HepG2 (cell line): ENCODE measurements at regions not wholly inside any gene's neighbourhood (a gene's known extent, or its start where the extent isn't known, plus 50 kb on each side); places are given as distances from the start of the nearest gene placed in this dataset.

Source experiments
- ATAC-seq: fragments of 200-7000 bp; cut with Tn5 transposase; 3 replicates; pipeline ENCODE4 v1.9.1; 2020; ENCODE audit warnings: mild to moderate bottlenecking, moderate library complexity
- BruUV-seq: library from RNA; stranded (reverse); fragments of 400-500 nt; replicated peaks from 2 replicates; lab custom pipeline; 2021; lab: Mats Ljungman, UMichigan
- CTCF ChIA-PET: fragments of 300-600 bp; formaldehyde crosslinking; extraction: SDS; loops from one replicate; lab custom pipeline; 2021; ENCODE audit warnings: low total read pairs, inconsistent platforms, low intra/inter-chr PET ratio; lab: Yijun Ruan, JAX
- POLR2A ChIA-PET: fragments of 350-600 bp; sonication (Branson Sonifier 250); formaldehyde crosslinking; loops from one replicate; lab custom pipeline; 2020; ENCODE audit warnings: antibody characterized with exemption, inconsistent platforms; lab: Yijun Ruan, JAX
- DNase-seq: peaks from one replicate; pipeline ENCODE4 v3.0.0-alpha.2; 2015; ENCODE audit warnings: low spot score
- FAIRE-seq: peaks from 3 replicates; lab custom pipeline; 2011; peaks lifted over from hg19 to GRCh38; lab: Jason Lieb, UNC
- H2AFZ ChIP-seq: one replicate; pipeline ENCODE4 v1.6.1; 2011; ENCODE audit warnings: low read length, inconsistent platforms
- H3K27ac ChIP-seq: fragments of 300-600 bp; 3 replicates; pipeline ENCODE4 v1.8.0; 2011; ENCODE audit warnings: mixed run types, mild to moderate bottlenecking, mixed read lengths, low read length, inconsistent platforms; ENCODE audit not compliant: insufficient read depth; ENCODE audit errors: extremely low read length
- H3K27me3 ChIP-seq, 2 experiments: fragments of 200-600 bp in 1 of 2; 2 replicates in 1 of 2; 3 replicates in 1 of 2; pipeline versions ENCODE4 v1.6.0 to v1.8.0; 2011; ENCODE audit warnings: low read length in 2 of 2, mild to moderate bottlenecking in 2 of 2, moderate library complexity in 2 of 2, inconsistent platforms in 1 of 2; ENCODE audit not compliant: insufficient read depth in 2 of 2, control insufficient read depth in 1 of 2
- H3K36me3 ChIP-seq, 2 experiments: fragments of 200-600 bp in 1 of 2; replicated peaks in 1 of 2; 2 replicates in 1 of 2; 3 replicates in 1 of 2; pipeline versions ENCODE4 v1.5.1 to v1.8.0; 2011; ENCODE audit warnings: low read length in 2 of 2, inconsistent platforms in 1 of 2; ENCODE audit not compliant: insufficient read depth in 2 of 2, control insufficient read depth in 1 of 2
- H3K4me1 ChIP-seq: 2 replicates; pipeline ENCODE4 v1.5.1; 2012; ENCODE audit warnings: low read length, inconsistent platforms; ENCODE audit not compliant: insufficient read depth
- H3K4me2 ChIP-seq: 2 replicates; pipeline ENCODE4 v1.6.0; 2011; ENCODE audit warnings: low read depth, low read length, inconsistent platforms
- H3K4me3 ChIP-seq, 3 experiments: fragments of 200-600 bp in 1 of 3; sonication (generic), shearing (Covaris generic) in 1 of 3; replicated peaks in 1 of 3; 2 replicates each; pipeline ENCODE4 v1.5.1; 2011 to 2016; ENCODE audit warnings: low read length in 3 of 3, inconsistent platforms in 2 of 3, low read depth in 2 of 3, mild to moderate bottlenecking in 2 of 3, control low read depth in 1 of 3, mixed read lengths in 1 of 3; ENCODE audit not compliant: insufficient read depth in 1 of 3
- H3K79me2 ChIP-seq: one replicate; pipeline ENCODE4 v1.6.1; 2011; ENCODE audit warnings: low read length, inconsistent platforms; ENCODE audit not compliant: insufficient read depth
- H3K9ac ChIP-seq: 2 replicates; pipeline ENCODE4 v1.6.0; 2011; ENCODE audit warnings: mild to moderate bottlenecking, low read depth, low read length, inconsistent platforms; ENCODE audit not compliant: insufficient read depth
- H3K9me3 ChIP-seq: 2 replicates; pipeline ENCODE4 v1.5.1; 2012; ENCODE audit warnings: mild to moderate bottlenecking, low read length
- H4K20me1 ChIP-seq: 2 replicates; pipeline ENCODE4 v1.6.0; 2011; ENCODE audit warnings: inconsistent platforms, mild to moderate bottlenecking, low read length, moderate library complexity; ENCODE audit not compliant: insufficient read depth
- ATM ChIP-seq: fragments of 450-650 bp; IDR thresholded peaks from 2 replicates; pipeline ENCODE4 v1.7.1; 2017; ENCODE audit warnings: mild to moderate bottlenecking, borderline replicate concordance
- CCDC6 ChIP-seq: sonication (generic); formaldehyde crosslinking; IDR thresholded peaks from 2 replicates; pipeline ENCODE4 v1.8.1; 2022; ENCODE audit warnings: mild to moderate bottlenecking, missing genetic modification reagents, moderate library complexity
- EHMT2 ChIP-seq: fragments of 200-600 bp; sonication (generic); IDR thresholded peaks from 2 replicates; pipeline ENCODE4 v1.7.0; 2017; ENCODE audit warnings: antibody characterized with exemption, low read depth, low read length, borderline replicate concordance
- ESRRA ChIP-seq: sonication (generic); formaldehyde crosslinking; IDR thresholded peaks from 2 replicates; pipeline ENCODE4 v1.5.1; 2020; ENCODE audit warnings: mild to moderate bottlenecking, low read depth, missing genetic modification reagents
- FOSL2 ChIP-seq: sonication (generic); formaldehyde crosslinking; IDR thresholded peaks from 2 replicates; pipeline ENCODE4 v1.4.0; 2020; ENCODE audit warnings: missing genetic modification reagents
- HNRNPK ChIP-seq: fragments of 200-400 bp; formaldehyde crosslinking; IDR thresholded peaks from 2 replicates; pipeline ENCODE4 v1.6.1; 2018; ENCODE audit warnings: low read length, low read depth, moderate library complexity, mild to moderate bottlenecking; ENCODE audit not compliant: poor library complexity, severe bottlenecking
- ZBTB21 ChIP-seq: sonication (generic); formaldehyde crosslinking; IDR thresholded peaks from 2 replicates; pipeline ENCODE4 v1.4.0; 2020; ENCODE audit warnings: missing genetic modification reagents
- ZFP36L2 ChIP-seq: sonication (generic); formaldehyde crosslinking; IDR thresholded peaks from 2 replicates; pipeline ENCODE4 v1.4.0; 2020; ENCODE audit warnings: missing genetic modification reagents
- ZFP82 ChIP-seq: sonication (generic); formaldehyde crosslinking; IDR thresholded peaks from 2 replicates; pipeline ENCODE4 v1.5.1; 2020; ENCODE audit warnings: mild to moderate bottlenecking, missing genetic modification reagents, borderline replicate concordance
- ZNF264 ChIP-seq: sonication (generic); formaldehyde crosslinking; IDR thresholded peaks from 2 replicates; pipeline ENCODE4 v1.4.0; 2020; ENCODE audit warnings: missing genetic modification reagents
- ZSCAN12 ChIP-seq: sonication (generic); formaldehyde crosslinking; IDR thresholded peaks from 2 replicates; pipeline ENCODE4 v1.9.0; 2021; ENCODE audit warnings: mild to moderate bottlenecking, missing genetic modification reagents
- WGBS: methylation state at CpG from one replicate; pipeline ENCODE4 v1.1.6; 2017; ENCODE audit warnings: low lambda C conversion rate; 5-methylcytosine and 5-hydroxymethylcytosine counted together
- in situ Hi-C: cut with HindIII; loops from 2 replicates; pipeline ENCODE4 v1.10.0; 2017; ENCODE audit warnings: low pct_unique_long_range_greater_than_20kb; ENCODE audit not compliant: extremely low pct_ligation_motif_present
- intact Hi-C: fragments of 100-400 bp; cut with micrococcal nuclease; formaldehyde crosslinking; loops from one replicate; pipeline ENCODE4 v1.10.0; 2022; ENCODE audit not compliant: unreplicated experiment
- TF ChIP-seq, protein P1 (sequence below), 2 experiments: sonication (generic) in 1 of 2; formaldehyde crosslinking in 1 of 2; IDR thresholded peaks; 2 replicates each; pipeline versions ENCODE4 v1.5.1 to v1.6.1; 2011 to 2020; ENCODE audit warnings: borderline replicate concordance in 1 of 2, low read depth in 1 of 2, low read length in 1 of 2, mild to moderate bottlenecking in 1 of 2, missing genetic modification reagents in 1 of 2, moderate library complexity in 1 of 2
- TF ChIP-seq, protein P2 (sequence below): sonication (generic); formaldehyde crosslinking; IDR thresholded peaks from 2 replicates; pipeline ENCODE4 v1.8.0; 2022; ENCODE audit warnings: missing genetic modification reagents, mild to moderate bottlenecking, inconsistent platforms, borderline replicate concordance
- TF ChIP-seq, protein P3 (sequence below): sonication (generic); formaldehyde crosslinking; IDR thresholded peaks from 2 replicates; pipeline ENCODE4 v1.8.1; 2023; ENCODE audit warnings: mild to moderate bottlenecking, missing genetic modification reagents
- TF ChIP-seq, protein P4 (sequence below): IDR thresholded peaks from 2 replicates; pipeline ENCODE4 v1.6.1; 2018; ENCODE audit warnings: missing genetic modification reagents
- TF ChIP-seq, protein P5 (sequence below): IDR thresholded peaks from 2 replicates; pipeline ENCODE4 v1.6.1; 2016; ENCODE audit warnings: missing compliant biosample characterization, missing genetic modification reagents, borderline replicate concordance

DNA sequence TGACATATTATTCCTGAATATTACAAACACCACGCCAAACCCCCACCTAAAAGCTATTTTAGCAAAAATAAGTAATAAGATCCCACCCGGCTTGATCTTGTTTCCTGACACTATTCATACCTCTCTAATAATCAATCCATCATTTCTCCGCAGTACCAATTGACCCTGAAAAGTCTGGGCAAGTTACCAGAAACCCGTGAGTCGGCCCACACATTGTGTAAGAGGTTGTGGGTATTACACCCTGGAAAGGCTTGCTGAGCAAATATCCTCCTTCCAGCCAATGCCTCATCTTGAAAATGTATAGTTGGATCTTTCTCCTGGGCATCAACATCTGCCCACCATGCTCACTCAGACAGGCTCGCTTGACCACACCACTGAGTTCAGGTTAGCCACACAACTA, 451.0 kb downstream of the TTLL7 start:
- H3K79me2 ChIP-seq: no peaks in the 10 kb centered on the region
- no TSS peak for BruUV-seq
- in situ Hi-C loops: no loop called here
- POLR2A ChIA-PET: no interaction called here
- no peaks in the 10 kb centered on the region for H3K4me1 ChIP-seq
- FAIRE-seq: no peak
- no peak for DNase-seq
- H3K9ac ChIP-seq: no peak overlapping the region
- CTCF ChIA-PET: no interaction called here
- peaks cover 82% of the 10 kb centered on the region for H3K9me3 ChIP-seq
- H3K36me3 ChIP-seq: no peaks in the 10 kb centered on the region
- H3K4me2 ChIP-seq: no peak overlapping the region
- no peak overlapping the region for H3K4me3 ChIP-seq
- H4K20me1 ChIP-seq: no peaks in the 10 kb centered on the region
- no peak overlapping the region for H3K27ac ChIP-seq
- TF ChIP-seq HNRNPK (no peak), ZFP82 (CRISPR knock-in tag) (no peak), FOSL2 (no peak), ZFP36L2 (no peak), ATM (no peak), ZBTB21 (CRISPR knock-in tag) (no peak), ESRRA (no peak), ZNF264 (CRISPR knock-in tag) (no peak), ZSCAN12 (CRISPR knock-in tag) (no peak), EHMT2 (no peak), CCDC6 (CRISPR knock-in tag) (no peak)
- TF ChIP-seq, protein P1, sequence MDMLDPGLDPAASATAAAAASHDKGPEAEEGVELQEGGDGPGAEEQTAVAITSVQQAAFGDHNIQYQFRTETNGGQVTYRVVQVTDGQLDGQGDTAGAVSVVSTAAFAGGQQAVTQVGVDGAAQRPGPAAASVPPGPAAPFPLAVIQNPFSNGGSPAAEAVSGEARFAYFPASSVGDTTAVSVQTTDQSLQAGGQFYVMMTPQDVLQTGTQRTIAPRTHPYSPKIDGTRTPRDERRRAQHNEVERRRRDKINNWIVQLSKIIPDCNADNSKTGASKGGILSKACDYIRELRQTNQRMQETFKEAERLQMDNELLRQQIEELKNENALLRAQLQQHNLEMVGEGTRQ (IDR thresholded peaks at IDR 0.05; ENCODE audit: low read depth, low read length): no peak
- TF ChIP-seq, protein P1 (CRISPR knock-in tag; IDR thresholded peaks at IDR 0.05; ENCODE audit: borderline replicate concordance): no peak
- TF ChIP-seq, protein P2, sequence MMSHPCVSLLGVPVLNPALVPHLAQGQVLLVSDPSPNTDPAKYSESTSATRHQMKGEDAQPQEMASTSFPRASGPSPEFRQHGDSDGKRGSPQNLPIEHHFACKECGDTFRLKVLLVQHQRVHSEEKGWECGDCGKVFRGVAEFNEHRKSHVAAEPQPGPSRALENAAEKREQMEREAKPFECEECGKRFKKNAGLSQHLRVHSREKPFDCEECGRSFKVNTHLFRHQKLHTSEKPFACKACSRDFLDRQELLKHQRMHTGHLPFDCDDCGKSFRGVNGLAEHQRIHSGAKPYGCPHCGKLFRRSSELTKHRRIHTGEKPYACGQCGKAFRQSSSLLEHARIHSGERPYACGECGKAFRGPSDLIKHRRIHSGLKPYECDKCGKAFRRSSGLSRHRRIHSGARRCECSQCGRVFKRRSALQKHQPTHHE (CRISPR knock-in tag): no peak
- TF ChIP-seq, protein P3, sequence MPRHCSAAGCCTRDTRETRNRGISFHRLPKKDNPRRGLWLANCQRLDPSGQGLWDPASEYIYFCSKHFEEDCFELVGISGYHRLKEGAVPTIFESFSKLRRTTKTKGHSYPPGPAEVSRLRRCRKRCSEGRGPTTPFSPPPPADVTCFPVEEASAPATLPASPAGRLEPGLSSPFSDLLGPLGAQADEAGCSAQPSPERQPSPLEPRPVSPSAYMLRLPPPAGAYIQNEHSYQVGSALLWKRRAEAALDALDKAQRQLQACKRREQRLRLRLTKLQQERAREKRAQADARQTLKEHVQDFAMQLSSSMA (CRISPR knock-in tag): no peak
- TF ChIP-seq, protein P4, sequence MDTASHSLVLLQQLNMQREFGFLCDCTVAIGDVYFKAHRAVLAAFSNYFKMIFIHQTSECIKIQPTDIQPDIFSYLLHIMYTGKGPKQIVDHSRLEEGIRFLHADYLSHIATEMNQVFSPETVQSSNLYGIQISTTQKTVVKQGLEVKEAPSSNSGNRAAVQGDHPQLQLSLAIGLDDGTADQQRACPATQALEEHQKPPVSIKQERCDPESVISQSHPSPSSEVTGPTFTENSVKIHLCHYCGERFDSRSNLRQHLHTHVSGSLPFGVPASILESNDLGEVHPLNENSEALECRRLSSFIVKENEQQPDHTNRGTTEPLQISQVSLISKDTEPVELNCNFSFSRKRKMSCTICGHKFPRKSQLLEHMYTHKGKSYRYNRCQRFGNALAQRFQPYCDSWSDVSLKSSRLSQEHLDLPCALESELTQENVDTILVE (CRISPR knock-in tag): no peak
- TF ChIP-seq, protein P5, sequence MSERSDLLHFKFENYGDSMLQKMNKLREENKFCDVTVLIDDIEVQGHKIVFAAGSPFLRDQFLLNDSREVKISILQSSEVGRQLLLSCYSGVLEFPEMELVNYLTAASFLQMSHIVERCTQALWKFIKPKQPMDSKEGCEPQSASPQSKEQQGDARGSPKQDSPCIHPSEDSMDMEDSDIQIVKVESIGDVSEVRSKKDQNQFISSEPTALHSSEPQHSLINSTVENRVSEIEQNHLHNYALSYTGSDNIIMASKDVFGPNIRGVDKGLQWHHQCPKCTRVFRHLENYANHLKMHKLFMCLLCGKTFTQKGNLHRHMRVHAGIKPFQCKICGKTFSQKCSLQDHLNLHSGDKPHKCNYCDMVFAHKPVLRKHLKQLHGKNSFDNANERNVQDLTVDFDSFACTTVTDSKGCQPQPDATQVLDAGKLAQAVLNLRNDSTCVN: no peak
- TF ChIP-seq, all 625 proteins: peak for 0
- Histone ChIP-seq H2AFZ (no peak overlapping the region), H3K27me3 (no peaks in the 10 kb centered on the region; a peak in 1 of 5 replicates)
- WGBS: 13% methylated on average over 6 of the region's 6 CpGs
- intact Hi-C loops: no loop called here
- no peak for ATAC-seq
